IMR-90 (cell line): ENCODE measurements at regions not wholly inside any gene's neighbourhood (a gene's known extent, or its start where the extent isn't known, plus 50 kb on each side); places are given as distances from the start of the nearest gene placed in this dataset.

ENCODE experiments used
- ATAC-seq: fragments of 200-7000 bp; cut with Tn5 transposase; 2 replicates; pipeline ENCODE4 v1.9.1; 2020; ENCODE audit warnings: low read depth, mild to moderate bottlenecking, moderate library complexity
- BruUV-seq: library from RNA; stranded (reverse); fragments of 400-500 nt; replicated peaks from 2 replicates; lab custom pipeline; 2021; lab: Mats Ljungman, UMichigan
- CTCF ChIA-PET: fragments of 300-600 bp; formaldehyde crosslinking; extraction: SDS; loops from one replicate; lab custom pipeline; 2021; ENCODE audit warnings: antibody characterized with exemption; lab: Yijun Ruan, JAX
- POLR2A ChIA-PET: fragments of 300-600 bp; sonication (Branson Sonifier 250); formaldehyde crosslinking; loops from one replicate; lab custom pipeline; 2022; ENCODE audit warnings: antibody characterized with exemption; ENCODE audit not compliant: unreplicated experiment; lab: Charles Lee
- DNase-seq: peaks from one replicate; pipeline ENCODE4 v3.0.0; 2013
- H2AFZ ChIP-seq: replicated peaks from 2 replicates; pipeline ENCODE3; 2013; ENCODE audit warnings: low read length, mild to moderate bottlenecking; ENCODE audit not compliant: poor library complexity
- H2AK5ac ChIP-seq: 2 replicates; pipeline ENCODE4 v1.6.1; 2013; ENCODE audit warnings: low read depth, low read length, inconsistent platforms
- H2AK9ac ChIP-seq: replicated peaks from 2 replicates; pipeline ENCODE3; 2013; ENCODE audit warnings: mild to moderate bottlenecking, low read depth, low read length, moderate library complexity; ENCODE audit not compliant: poor library complexity
- H2BK120ac ChIP-seq: 2 replicates; pipeline ENCODE4 v1.6.1; 2013; ENCODE audit warnings: low read depth, low read length, inconsistent platforms
- H2BK15ac ChIP-seq: 3 replicates; pipeline ENCODE4 v1.6.1; 2013; ENCODE audit warnings: low read depth, low read length, inconsistent platforms
- H2BK20ac ChIP-seq: 2 replicates; pipeline ENCODE4 v1.6.1; 2013; ENCODE audit warnings: low read depth, mild to moderate bottlenecking, inconsistent platforms, low read length, moderate library complexity
- H2BK5ac ChIP-seq: 2 replicates; pipeline ENCODE4 v1.6.1; 2013; ENCODE audit warnings: mild to moderate bottlenecking, low read depth, low read length, inconsistent platforms; ENCODE audit not compliant: poor library complexity, severe bottlenecking
- H3K14ac ChIP-seq: replicated peaks from 2 replicates; pipeline ENCODE4 v1.6.1; 2013; ENCODE audit warnings: low read depth, low read length, inconsistent platforms
- H3K18ac ChIP-seq: 2 replicates; pipeline ENCODE4 v1.6.1; 2013; ENCODE audit warnings: low read depth, low read length, control low read depth
- H3K23ac ChIP-seq: 2 replicates; pipeline ENCODE4 v1.6.1; 2013; ENCODE audit warnings: low read depth, low read length, inconsistent platforms
- H3K27ac ChIP-seq: 2 replicates; pipeline ENCODE4 v1.5.1; 2013; ENCODE audit warnings: mild to moderate bottlenecking, control low read depth, low read length; ENCODE audit not compliant: insufficient read depth
- H3K27me3 ChIP-seq: 2 replicates; pipeline ENCODE4 v1.6.1; 2013; ENCODE audit warnings: low read length; ENCODE audit not compliant: control insufficient read depth, insufficient read depth
- H3K36me3 ChIP-seq: 2 replicates; pipeline ENCODE4 v1.6.1; 2013; ENCODE audit warnings: low read length, mixed read lengths; ENCODE audit not compliant: control insufficient read depth, insufficient read depth
- H3K4ac ChIP-seq: 2 replicates; pipeline ENCODE4 v1.6.1; 2013; ENCODE audit warnings: low read depth, low read length, inconsistent platforms
- H3K4me1 ChIP-seq: 2 replicates; pipeline ENCODE4 v1.6.1; 2013; ENCODE audit warnings: low read length, mixed read lengths; ENCODE audit not compliant: control insufficient read depth, insufficient read depth
- H3K4me2 ChIP-seq: 2 replicates; pipeline ENCODE4 v1.6.1; 2013; ENCODE audit warnings: low read depth, mild to moderate bottlenecking, control low read depth, low read length, moderate library complexity
- H3K4me3 ChIP-seq: 2 replicates; pipeline ENCODE4 v1.5.1; 2013; ENCODE audit warnings: low read depth, mild to moderate bottlenecking, control low read depth, low read length, moderate library complexity; ENCODE audit not compliant: insufficient read depth
- H3K56ac ChIP-seq: 2 replicates; pipeline ENCODE4 v1.6.1; 2013; ENCODE audit warnings: low read length, inconsistent platforms; ENCODE audit not compliant: insufficient read depth; ENCODE audit errors: extremely low read depth
- H3K79me1 ChIP-seq, 2 experiments: 2 replicates each; pipeline ENCODE4 v1.6.1; 2013; ENCODE audit warnings: low read length in 2 of 2, inconsistent platforms in 1 of 2, low read depth in 1 of 2
- H3K9ac ChIP-seq: 2 replicates; pipeline ENCODE4 v1.6.1; 2013; ENCODE audit warnings: low read depth, low read length, control low read depth
- H3K9me1 ChIP-seq: 2 replicates; pipeline ENCODE4 v1.6.1; 2013; ENCODE audit warnings: low read length, inconsistent platforms; ENCODE audit not compliant: insufficient read depth
- H3K9me3 ChIP-seq: 2 replicates; pipeline ENCODE4 v1.6.1; 2013; ENCODE audit warnings: low read length; ENCODE audit not compliant: control insufficient read depth, insufficient read depth
- H4K20me1 ChIP-seq: 2 replicates; pipeline ENCODE4 v1.6.1; 2013; ENCODE audit warnings: low read length, inconsistent platforms; ENCODE audit not compliant: insufficient read depth
- H4K5ac ChIP-seq: 2 replicates; pipeline ENCODE4 v1.6.1; 2013; ENCODE audit warnings: mild to moderate bottlenecking, low read depth, low read length, control low read depth
- H4K8ac ChIP-seq, 2 experiments: 2 replicates each; pipeline ENCODE4 v1.6.1; 2013; ENCODE audit warnings: low read depth in 2 of 2, low read length in 2 of 2, control low read depth in 1 of 2, inconsistent platforms in 1 of 2
- H4K91ac ChIP-seq: 2 replicates; pipeline ENCODE4 v1.6.1; 2013; ENCODE audit warnings: low read depth, low read length, inconsistent platforms; ENCODE audit not compliant: insufficient read depth
- BHLHE40 ChIP-seq: fragments of 150-350 bp; IDR thresholded peaks from 2 replicates; pipeline ENCODE4 v1.6.1; 2016; ENCODE audit warnings: mild to moderate bottlenecking, low read depth, low read length
- CEBPB ChIP-seq: IDR thresholded peaks from 2 replicates; pipeline ENCODE4 v1.6.1; 2012; ENCODE audit warnings: low read depth, low read length, improper control_type of control experiment
- CHD1 ChIP-seq: IDR thresholded peaks from 2 replicates; pipeline ENCODE4 v1.6.1; 2012; ENCODE audit warnings: low read depth, low read length, improper control_type of control experiment
- CTCF ChIP-seq: conservative IDR thresholded peaks from 2 replicates; pipeline ENCODE4 v1.5.1; 2012; ENCODE audit warnings: mild to moderate bottlenecking, low read depth, low read length, improper control_type of control experiment
- ELK1 ChIP-seq: fragments of 150-350 bp; IDR thresholded peaks from 2 replicates; pipeline ENCODE4 v1.6.1; 2016; ENCODE audit warnings: low read depth, mild to moderate bottlenecking, low read length, moderate library complexity, borderline replicate concordance
- FOS ChIP-seq: fragments of 150-350 bp; IDR thresholded peaks from 2 replicates; pipeline ENCODE4 v1.6.1; 2016; ENCODE audit warnings: low read depth, low read length
- MAFK ChIP-seq: IDR thresholded peaks from 2 replicates; pipeline ENCODE4 v1.6.1; 2012; ENCODE audit warnings: low read depth, low read length, improper control_type of control experiment
- MAZ ChIP-seq: IDR thresholded peaks from 2 replicates; pipeline ENCODE4 v1.6.1; 2012; ENCODE audit warnings: low read depth, mild to moderate bottlenecking, low read length, improper control_type of control experiment, moderate library complexity, borderline replicate concordance
- MXI1 ChIP-seq: IDR thresholded peaks from 2 replicates; pipeline ENCODE4 v1.6.1; 2012; ENCODE audit warnings: low read depth, mild to moderate bottlenecking, low read length, moderate library complexity, borderline replicate concordance
- NFE2L2 ChIP-seq: fragments of 150-350 bp; IDR thresholded peaks from 2 replicates; pipeline ENCODE4 v1.6.1; 2016; ENCODE audit warnings: low read depth, mild to moderate bottlenecking, low read length
- POLR2A ChIP-seq: IDR thresholded peaks from 2 replicates; pipeline ENCODE4 v1.6.1; 2012; ENCODE audit warnings: mild to moderate bottlenecking, low read depth, low read length
- RAD21 ChIP-seq: IDR thresholded peaks from 2 replicates; pipeline ENCODE4 v1.6.1; 2012; ENCODE audit warnings: low read length, improper control_type of control experiment
- RCOR1 ChIP-seq: IDR thresholded peaks from 2 replicates; pipeline ENCODE4 v1.6.1; 2012; ENCODE audit warnings: mild to moderate bottlenecking, low read length, improper control_type of control experiment; ENCODE audit not compliant: insufficient replicate concordance
- RFX5 ChIP-seq: IDR thresholded peaks from 2 replicates; pipeline ENCODE4 v1.8.0; 2012; ENCODE audit warnings: low read depth, mild to moderate bottlenecking, low read length, moderate library complexity
- SMC3 ChIP-seq: fragments of 150-350 bp; IDR thresholded peaks from 2 replicates; pipeline ENCODE4 v1.6.1; 2016; ENCODE audit warnings: low read depth, mild to moderate bottlenecking, antibody characterized with exemption, low read length, moderate library complexity
- USF2 ChIP-seq: fragments of 150-350 bp; IDR thresholded peaks from 2 replicates; pipeline ENCODE4 v1.6.1; 2017; ENCODE audit warnings: mild to moderate bottlenecking, antibody characterized with exemption, low read length, low read depth
- WGBS, 2 experiments: methylation state at CpG; one replicate each; pipeline versions ENCODE4 v1.1.5 to v1.1.7; 2013; ENCODE audit warnings: missing lambda C conversion rate in 2 of 2; ENCODE audit not compliant: insufficient read length in 1 of 2; ENCODE audit errors: extremely low coverage in 2 of 2; 5-methylcytosine and 5-hydroxymethylcytosine counted together
- dilution Hi-C: fragments of 300-500 bp; cut with HindIII; formaldehyde crosslinking; loops from one replicate; pipeline ENCODE4 v1.14.3; 2018; ENCODE audit warnings: low sequenced_read_pairs; ENCODE audit not compliant: unreplicated experiment
- in situ Hi-C: fragments of 300-500 bp; cut with MboI; formaldehyde crosslinking; loops from 3 replicates; pipeline ENCODE4 v1.14.3; 2019; ENCODE audit warnings: low sequenced_read_pairs, inconsistent platforms, mixed read lengths
- intact Hi-C: fragments of 100-400 bp; cut with micrococcal nuclease; formaldehyde crosslinking; loops from 2 replicates; pipeline ENCODE4 v1.10.0; 2022

DNA sequence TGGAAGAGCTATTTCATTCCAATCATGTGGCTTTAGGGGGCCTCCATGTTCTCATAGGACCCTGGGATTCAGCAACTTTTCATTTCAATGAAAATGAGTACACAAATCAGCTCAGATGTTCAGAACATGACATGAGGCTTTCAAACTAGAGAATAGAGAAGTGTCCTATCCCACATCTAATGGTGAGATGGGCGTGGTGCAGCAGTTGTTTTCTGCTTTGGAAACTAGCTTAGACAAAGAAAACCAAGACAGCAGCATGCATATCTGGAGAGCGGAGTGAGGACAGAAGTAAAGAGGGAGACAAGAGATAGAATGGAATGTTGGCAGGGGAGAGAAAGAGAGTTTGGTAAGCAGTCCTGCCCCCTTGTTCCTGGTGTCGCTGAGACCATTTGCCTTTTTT, 1009.1 kb upstream of the IGFBP7 start:
- TF ChIP-seq MXI1, result no peak
- no peak for TF ChIP-seq POLR2A
- TF ChIP-seq CHD1, result no peak
- TF ChIP-seq RCOR1, result no peak
- no peak for TF ChIP-seq CEBPB
- no peak for TF ChIP-seq CTCF
- TF ChIP-seq USF2, result no peak
- TF ChIP-seq BHLHE40, result no peak
- no peak for TF ChIP-seq NFE2L2
- TF ChIP-seq RFX5, result no peak
- no peak for TF ChIP-seq FOS
- TF ChIP-seq MAFK, result no peak
- no peak for TF ChIP-seq MAZ
- TF ChIP-seq SMC3, result no peak
- TF ChIP-seq RAD21, result no peak
- TF ChIP-seq ELK1, result no peak
- dilution Hi-C loops (no loop called here), intact Hi-C loops (no loop called here), in situ Hi-C loops (no loop called here)
- Histone ChIP-seq H2AK5ac (no peak overlapping the region), H3K9me1 (no peaks in the 10 kb centered on the region), H3K36me3 (no peaks in the 10 kb centered on the region), H3K4me1 (no peaks in the 10 kb centered on the region), H3K27me3 (no peaks in the 10 kb centered on the region), H2BK5ac (no peak overlapping the region), H3K18ac (no peak overlapping the region), H3K14ac (no peak overlapping the region), H2BK20ac (no peak overlapping the region), H2BK15ac (no peak overlapping the region), H3K23ac (no peak overlapping the region), H2AK9ac (no peak overlapping the region), H4K5ac (no peak overlapping the region), H3K4me3 (no peak overlapping the region), H3K79me1 (no peaks in the 10 kb centered on the region), H4K20me1 (no peaks in the 10 kb centered on the region), H3K27ac (no peak overlapping the region), H3K56ac (no peak overlapping the region), H3K9me3 (peaks cover 2% of the 10 kb centered on the region; the same call in 1 of the 2 replicates), H3K4ac (no peak overlapping the region), H2BK120ac (no peak overlapping the region), H4K91ac (no peak overlapping the region), H3K9ac (no peak overlapping the region), H3K4me2 (no peak overlapping the region), H2AFZ (no peak overlapping the region), H4K8ac (no peak overlapping the region)
- no TSS peak for BruUV-seq
- WGBS, 2 experiments, result 20% methylated on average over 1 of the region's 3 CpGs; no CpG with 5 or more reads in 1 of the 2 experiments
- CTCF ChIA-PET, result no interaction called here
- POLR2A ChIA-PET, result no interaction called here
- no peak for DNase-seq
- no peak for ATAC-seq
